H9 (cell line): ENCODE measurements at regions not wholly inside any gene's neighbourhood (a gene's known extent, or its start where the extent isn't known, plus 50 kb on each side); places are given as distances from the start of the nearest gene placed in this dataset.

Experiments
- DNase-seq: peaks from one replicate; pipeline ENCODE4 v3.0.0-alpha.2; 2017
- H2AFZ ChIP-seq: one replicate; pipeline ENCODE4 v1.6.1; 2013; ENCODE audit warnings: mild to moderate bottlenecking, low read length, control low read depth, moderate library complexity
- H2AK5ac ChIP-seq: 2 replicates; pipeline ENCODE4 v1.6.1; 2013; ENCODE audit warnings: low read length, control low read depth, mixed read lengths; ENCODE audit not compliant: insufficient read length
- H2BK120ac ChIP-seq: one replicate; pipeline ENCODE4 v1.6.1; 2013; ENCODE audit warnings: low read depth, mild to moderate bottlenecking, low read length, control low read depth, inconsistent platforms; ENCODE audit not compliant: poor library complexity, severe bottlenecking
- H2BK12ac ChIP-seq: 2 replicates; pipeline ENCODE4 v1.6.1; 2013; ENCODE audit warnings: low read length, control low read depth, mixed read lengths, low read depth; ENCODE audit not compliant: insufficient read length
- H2BK15ac ChIP-seq: 2 replicates; pipeline ENCODE4 v1.6.1; 2013; ENCODE audit warnings: low read depth, low read length, control low read depth
- H2BK20ac ChIP-seq: one replicate; pipeline ENCODE4 v1.6.1; 2013; ENCODE audit warnings: low read depth, mild to moderate bottlenecking, low read length, control low read depth, inconsistent platforms; ENCODE audit not compliant: poor library complexity, severe bottlenecking
- H2BK5ac ChIP-seq: 2 replicates; pipeline ENCODE4 v1.6.1; 2013; ENCODE audit warnings: low read length, control low read depth, mixed read lengths; ENCODE audit not compliant: insufficient read length
- H3K14ac ChIP-seq: 2 replicates; pipeline ENCODE4 v1.6.1; 2013; ENCODE audit warnings: low read length, control low read depth; ENCODE audit not compliant: insufficient read depth
- H3K18ac ChIP-seq: 2 replicates; pipeline ENCODE4 v1.6.1; 2013; ENCODE audit warnings: low read depth, mild to moderate bottlenecking, mixed read lengths, low read length, control low read depth; ENCODE audit not compliant: insufficient read length
- H3K23ac ChIP-seq: 2 replicates; pipeline ENCODE4 v1.6.1; 2013; ENCODE audit warnings: low read length, control low read depth, mixed read lengths, low read depth; ENCODE audit not compliant: insufficient read length
- H3K23me2 ChIP-seq: 2 replicates; pipeline ENCODE4 v1.6.1; 2013; ENCODE audit warnings: low read depth, mild to moderate bottlenecking, mixed read lengths, low read length, control low read depth; ENCODE audit not compliant: insufficient read length, poor library complexity, severe bottlenecking
- H3K27ac ChIP-seq: 2 replicates; pipeline ENCODE4 v1.5.1; 2013; ENCODE audit warnings: low read length, control low read depth, mixed read lengths, low read depth; ENCODE audit not compliant: insufficient read length
- H3K27me3 ChIP-seq: 2 replicates; pipeline ENCODE4 v1.6.1; 2013; ENCODE audit warnings: low read length, control low read depth, inconsistent platforms; ENCODE audit not compliant: insufficient read depth
- H3K4ac ChIP-seq: 2 replicates; pipeline ENCODE4 v1.6.1; 2013; ENCODE audit warnings: low read depth, mild to moderate bottlenecking, control low read depth, inconsistent platforms, low read length, moderate library complexity
- H3K4me1 ChIP-seq: 2 replicates; pipeline ENCODE4 v1.6.1; 2013; ENCODE audit warnings: low read length, control low read depth, inconsistent platforms; ENCODE audit not compliant: insufficient read depth
- H3K4me2 ChIP-seq: 2 replicates; pipeline ENCODE4 v1.6.1; 2013; ENCODE audit warnings: low read length, control low read depth, mixed read lengths; ENCODE audit not compliant: insufficient read length, insufficient read depth
- H3K56ac ChIP-seq: 2 replicates; pipeline ENCODE4 v1.6.1; 2013; ENCODE audit warnings: low read depth, mild to moderate bottlenecking, mixed read lengths, low read length, control low read depth; ENCODE audit not compliant: insufficient read length
- H3K79me1 ChIP-seq: 2 replicates; pipeline ENCODE4 v1.6.1; 2013; ENCODE audit warnings: low read depth, mild to moderate bottlenecking, moderate library complexity, low read length, control low read depth, inconsistent platforms; ENCODE audit not compliant: insufficient read depth, poor library complexity, severe bottlenecking
- H3K79me2 ChIP-seq: 2 replicates; pipeline ENCODE4 v1.6.1; 2013; ENCODE audit warnings: low read length, control low read depth, inconsistent platforms; ENCODE audit not compliant: insufficient read depth
- H3K9ac ChIP-seq: 2 replicates; pipeline ENCODE4 v1.6.1; 2013; ENCODE audit warnings: low read length, control low read depth, mixed read lengths; ENCODE audit not compliant: insufficient read length; ENCODE audit errors: extremely low read depth
- H3K9me3 ChIP-seq: one replicate; pipeline ENCODE4 v1.6.1; 2013; ENCODE audit warnings: low read depth, low read length, inconsistent platforms; ENCODE audit not compliant: control insufficient read depth
- H3T11ph ChIP-seq: one replicate; pipeline ENCODE4 v1.6.1; 2013; ENCODE audit warnings: mild to moderate bottlenecking, low read length, control low read depth, inconsistent platforms
- H4K20me1 ChIP-seq: one replicate; pipeline ENCODE4 v1.6.1; 2013; ENCODE audit not compliant: control insufficient read depth, insufficient read length, insufficient read depth
- H4K5ac ChIP-seq: 2 replicates; pipeline ENCODE4 v1.6.1; 2013; ENCODE audit warnings: low read depth, mild to moderate bottlenecking, mixed read lengths, low read length, control low read depth; ENCODE audit not compliant: insufficient read length
- H4K8ac ChIP-seq: replicated peaks from 2 replicates; pipeline ENCODE4 v1.6.1; 2013; ENCODE audit warnings: low read length, control low read depth, mixed read lengths, low read depth; ENCODE audit not compliant: insufficient read length
- H4K91ac ChIP-seq: 2 replicates; pipeline ENCODE4 v1.6.1; 2013; ENCODE audit warnings: low read depth, mild to moderate bottlenecking, moderate library complexity, mixed read lengths, low read length, control low read depth; ENCODE audit not compliant: insufficient read length
- H3K27ac Mint-ChIP-seq, 3 experiments: 2 replicates in 2 of 3; 3 replicates in 1 of 3; pipeline ENCODE4 v1.8.0; 2020 to 2021; ENCODE audit warnings: mixed read lengths in 3 of 3, mild to moderate bottlenecking in 1 of 3, moderate library complexity in 1 of 3
- H3K27me3 Mint-ChIP-seq: 2 replicates; pipeline ENCODE4 v1.8.0; 2021; ENCODE audit warnings: low read depth, mild to moderate bottlenecking, moderate library complexity, mixed read lengths
- H3K36me3 Mint-ChIP-seq, 3 experiments: 2 replicates in 2 of 3; 3 replicates in 1 of 3; pipeline ENCODE4 v1.8.0; 2020 to 2021; ENCODE audit warnings: low read depth in 3 of 3, mixed read lengths in 3 of 3; ENCODE audit not compliant: insufficient read depth in 1 of 3
- H3K4me1 Mint-ChIP-seq, 2 experiments: 2 replicates each; pipeline ENCODE4 v1.8.0; 2020; ENCODE audit warnings: mixed read lengths in 2 of 2
- H3K4me3 Mint-ChIP-seq, 2 experiments: 2 replicates in 1 of 2; 3 replicates in 1 of 2; pipeline ENCODE4 v1.8.0; 2020 to 2021; ENCODE audit warnings: mild to moderate bottlenecking in 2 of 2, mixed read lengths in 2 of 2, moderate library complexity in 1 of 2
- H3K9me3 Mint-ChIP-seq, 2 experiments: 2 replicates in 1 of 2; 3 replicates in 1 of 2; pipeline ENCODE4 v1.8.0; 2020; ENCODE audit warnings: mild to moderate bottlenecking in 2 of 2, mixed read lengths in 2 of 2, moderate library complexity in 1 of 2
- WGBS: extraction: QIAGEN DNeasy Blood & Tissue Kit; methylation state at CpG from one replicate; pipeline ENCODE4 v1.1.7; 2013; ENCODE audit warnings: missing lambda C conversion rate, low lambda C conversion rate, mixed read lengths; ENCODE audit not compliant: insufficient read length; ENCODE audit errors: extremely low coverage; 5-methylcytosine and 5-hydroxymethylcytosine counted together
- TF ChIP-seq, protein P1 (sequence below): fragments of 200-600 bp; sonication (generic); conservative IDR thresholded peaks from 3 replicates; pipeline ENCODE4 v1.8.0; 2021; ENCODE audit warnings: antibody characterized with exemption, mild to moderate bottlenecking

DNA sequence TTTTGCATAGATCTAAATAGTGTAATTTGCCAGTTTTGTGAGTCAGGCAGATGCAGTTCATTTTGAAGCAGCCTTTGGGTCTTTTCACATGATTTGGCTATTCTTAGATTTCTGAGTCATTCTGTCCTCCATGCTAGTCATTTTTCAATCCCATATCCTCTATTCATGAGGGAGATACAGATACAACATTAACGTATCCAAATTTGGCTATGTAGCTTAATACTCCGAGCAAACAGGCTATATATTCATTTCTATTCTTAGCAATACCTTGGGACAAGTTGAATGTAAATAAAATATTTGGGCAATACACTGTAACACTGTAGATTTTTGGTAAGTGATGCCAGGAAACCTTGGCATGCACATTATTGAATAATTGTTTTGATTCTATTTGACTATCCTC is 270.7 kb upstream of the PDE3A start:
- no peak overlapping the region for H4K8ac ChIP-seq
- H3K23me2 ChIP-seq = no peaks in the 10 kb centered on the region
- H3K27ac ChIP-seq = no peak overlapping the region
- no peak overlapping the region for H3K56ac ChIP-seq
- Mint-ChIP-seq H3K27me3 (peaks cover 3% of the 10 kb centered on the region; the same call in 1 of the 2 replicates), H3K4me1 (peaks cover 27 to 34% of the 10 kb centered on the region in 2 experiments), H3K9me3 (peaks cover 10 to 12% of the 10 kb centered on the region in 2 experiments), H3K36me3 (peaks cover 6 to 16% (median 10%) of the 10 kb centered on the region in 3 experiments), H3K27ac (no peak overlapping the region), H3K4me3 (no peak overlapping the region)
- no peak overlapping the region for H2BK20ac ChIP-seq
- H3K79me1 ChIP-seq = no peaks in the 10 kb centered on the region
- no peak overlapping the region for H2AFZ ChIP-seq
- no peak overlapping the region for H3K23ac ChIP-seq
- no peak overlapping the region for H2BK15ac ChIP-seq
- no peaks in the 10 kb centered on the region for H4K20me1 ChIP-seq
- no peak overlapping the region for H4K91ac ChIP-seq
- no peak overlapping the region for H3K14ac ChIP-seq
- no peak for DNase-seq
- H3K9ac ChIP-seq = no peak overlapping the region
- no peak overlapping the region for H3K18ac ChIP-seq
- no peaks in the 10 kb centered on the region for H3K9me3 ChIP-seq
- no peak overlapping the region for H3K4ac ChIP-seq
- H2BK5ac ChIP-seq = no peak overlapping the region
- TF ChIP-seq, protein P1, sequence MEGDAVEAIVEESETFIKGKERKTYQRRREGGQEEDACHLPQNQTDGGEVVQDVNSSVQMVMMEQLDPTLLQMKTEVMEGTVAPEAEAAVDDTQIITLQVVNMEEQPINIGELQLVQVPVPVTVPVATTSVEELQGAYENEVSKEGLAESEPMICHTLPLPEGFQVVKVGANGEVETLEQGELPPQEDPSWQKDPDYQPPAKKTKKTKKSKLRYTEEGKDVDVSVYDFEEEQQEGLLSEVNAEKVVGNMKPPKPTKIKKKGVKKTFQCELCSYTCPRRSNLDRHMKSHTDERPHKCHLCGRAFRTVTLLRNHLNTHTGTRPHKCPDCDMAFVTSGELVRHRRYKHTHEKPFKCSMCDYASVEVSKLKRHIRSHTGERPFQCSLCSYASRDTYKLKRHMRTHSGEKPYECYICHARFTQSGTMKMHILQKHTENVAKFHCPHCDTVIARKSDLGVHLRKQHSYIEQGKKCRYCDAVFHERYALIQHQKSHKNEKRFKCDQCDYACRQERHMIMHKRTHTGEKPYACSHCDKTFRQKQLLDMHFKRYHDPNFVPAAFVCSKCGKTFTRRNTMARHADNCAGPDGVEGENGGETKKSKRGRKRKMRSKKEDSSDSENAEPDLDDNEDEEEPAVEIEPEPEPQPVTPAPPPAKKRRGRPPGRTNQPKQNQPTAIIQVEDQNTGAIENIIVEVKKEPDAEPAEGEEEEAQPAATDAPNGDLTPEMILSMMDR = no peak
- H3K4me1 ChIP-seq = no peaks in the 10 kb centered on the region; the same call in 1 of the 2 replicates
- no CpG with 5 or more reads among the region's 2 CpGs for WGBS
- H3T11ph ChIP-seq = no peak overlapping the region
- H2AK5ac ChIP-seq = no peak overlapping the region
- H3K79me2 ChIP-seq = no peaks in the 10 kb centered on the region
- H3K4me2 ChIP-seq = no peak overlapping the region
- no peak overlapping the region for H2BK12ac ChIP-seq
- no peak overlapping the region for H2BK120ac ChIP-seq
- no peak overlapping the region for H4K5ac ChIP-seq
- H3K27me3 ChIP-seq = no peaks in the 10 kb centered on the region
